ENCODE measurements at regions not wholly inside any gene's neighbourhood (a gene's known extent, or its start where the extent isn't known, plus 50 kb on each side); places are given as distances from the start of the nearest gene placed in this dataset.

- H4K5ac ChIP-seq (ENCODE audit: insufficient read length, low read depth, low read length), result no peak overlapping the region
- H4K8ac ChIP-seq (replicated peaks; ENCODE audit: insufficient read length, low read depth, low read length), result no peak overlapping the region
- no peak overlapping the region for H2BK20ac ChIP-seq (ENCODE audit: low read depth, low read length, poor library complexity, severe bottlenecking)
- H2AK5ac ChIP-seq (ENCODE audit: insufficient read length, low read length), result no peak overlapping the region
- H2BK15ac ChIP-seq (ENCODE audit: low read depth, low read length), result no peak overlapping the region
- no peak overlapping the region for H2BK12ac ChIP-seq (ENCODE audit: insufficient read length, low read depth, low read length)
- no peak overlapping the region for H2BK120ac ChIP-seq (ENCODE audit: low read depth, low read length, poor library complexity, severe bottlenecking)
- no peaks in the 10 kb centered on the region for H3K23me2 ChIP-seq (ENCODE audit: insufficient read length, low read depth, low read length, poor library complexity, severe bottlenecking)
- no peaks in the 10 kb centered on the region for H3K79me1 ChIP-seq (ENCODE audit: insufficient read depth, low read depth, low read length, poor library complexity, severe bottlenecking)
- Mint-ChIP-seq H3K27me3 (ENCODE audit: low read depth) (no peaks in the 10 kb centered on the region), H3K4me3 (no peak overlapping the region), H3K36me3 (ENCODE audit: insufficient read depth in 1 of 3, low read depth in 3 of 3) (no peaks in the 10 kb centered on the region), H3K27ac (no peak overlapping the region), H3K9me3 (no peaks in the 10 kb centered on the region), H3K4me1 (no peaks in the 10 kb centered on the region)
- H3K4ac ChIP-seq (ENCODE audit: low read depth, low read length), result no peak overlapping the region
- no peak overlapping the region for H4K91ac ChIP-seq (ENCODE audit: insufficient read length, low read depth, low read length)
- H4K20me1 ChIP-seq (ENCODE audit: control insufficient read depth, insufficient read depth, insufficient read length), result no peaks in the 10 kb centered on the region
- TF ChIP-seq CTCF (conservative IDR thresholded peaks at IDR 0.05), result no peak
- no peaks in the 10 kb centered on the region for H3K4me1 ChIP-seq (ENCODE audit: insufficient read depth, low read length)
- H3K9me3 ChIP-seq (ENCODE audit: control insufficient read depth, low read depth, low read length), result no peaks in the 10 kb centered on the region
- no peak overlapping the region for H2BK5ac ChIP-seq (ENCODE audit: insufficient read length, low read length)
- no peak overlapping the region for H3T11ph ChIP-seq (ENCODE audit: low read length)
- no peak overlapping the region for H3K56ac ChIP-seq (ENCODE audit: insufficient read length, low read depth, low read length)
- H3K9ac ChIP-seq (ENCODE audit: extremely low read depth, insufficient read length, low read length), result no peak overlapping the region
- H2AFZ ChIP-seq (ENCODE audit: low read length), result no peak overlapping the region
- H3K14ac ChIP-seq (ENCODE audit: insufficient read depth, low read length), result no peak overlapping the region
- H3K27ac ChIP-seq (ENCODE audit: insufficient read length, low read depth, low read length), result no peak overlapping the region
- no peak overlapping the region for H3K4me2 ChIP-seq (ENCODE audit: insufficient read depth, insufficient read length, low read length)
- H3K18ac ChIP-seq (ENCODE audit: insufficient read length, low read depth, low read length), result no peak overlapping the region
- no peaks in the 10 kb centered on the region for H3K79me2 ChIP-seq (ENCODE audit: insufficient read depth, low read length)
- H3K23ac ChIP-seq (ENCODE audit: insufficient read length, low read depth, low read length), result no peak overlapping the region
- no peak for DNase-seq
- H3K27me3 ChIP-seq (ENCODE audit: insufficient read depth, low read length), result no peaks in the 10 kb centered on the region
Measured at GRCh38 chr4:34094114-34094513, 2150.2 kb downstream of the ARAP2 start.

All from H9 (cell line).